H1 (cell line): ENCODE measurements at regions not wholly inside any gene's neighbourhood (a gene's known extent, or its start where the extent isn't known, plus 50 kb on each side); places are given as distances from the start of the nearest gene placed in this dataset.

ENCODE experiments used
- CEBPB ChIP-seq: IDR thresholded peaks from 2 replicates; pipeline ENCODE4 v1.6.1; 2012; ENCODE audit warnings: low read depth, low read length
- FOSL1 ChIP-seq: IDR thresholded peaks from 2 replicates; pipeline ENCODE4 v1.6.1; 2011; ENCODE audit warnings: mild to moderate bottlenecking, low read depth, low read length, moderate library complexity; ENCODE audit not compliant: insufficient read depth
- SP2 ChIP-seq: IDR thresholded peaks from 2 replicates; pipeline ENCODE4 v1.6.1; 2012; ENCODE audit warnings: mild to moderate bottlenecking, low read length, inconsistent platforms
- TAF1 ChIP-seq: IDR thresholded peaks from 2 replicates; pipeline ENCODE4 v1.6.1; 2011; ENCODE audit warnings: mild to moderate bottlenecking, low read depth, low read length
- TEAD4 ChIP-seq: IDR thresholded peaks from 2 replicates; pipeline ENCODE4 v1.6.1; 2012; ENCODE audit warnings: low read depth, low read length, inconsistent platforms, mixed read lengths
- ZNF274 ChIP-seq: IDR thresholded peaks from 2 replicates; pipeline ENCODE4 v1.7.0; 2012; ENCODE audit warnings: low read length, borderline replicate concordance; ENCODE audit errors: extremely low read depth
- TF ChIP-seq, protein P1 (sequence below), 3 experiments: IDR thresholded peaks; 1 replicate in 2 of 3; 2 replicates in 1 of 3; pipeline versions ENCODE4 v1.5.1 to v1.6.1; 2011; ENCODE audit warnings: low read length in 3 of 3, mild to moderate bottlenecking in 3 of 3, inconsistent platforms in 2 of 3, low read depth in 1 of 3, moderate library complexity in 1 of 3; ENCODE audit not compliant: insufficient read depth in 1 of 3; ENCODE audit errors: control extremely low read depth in 1 of 3

DNA sequence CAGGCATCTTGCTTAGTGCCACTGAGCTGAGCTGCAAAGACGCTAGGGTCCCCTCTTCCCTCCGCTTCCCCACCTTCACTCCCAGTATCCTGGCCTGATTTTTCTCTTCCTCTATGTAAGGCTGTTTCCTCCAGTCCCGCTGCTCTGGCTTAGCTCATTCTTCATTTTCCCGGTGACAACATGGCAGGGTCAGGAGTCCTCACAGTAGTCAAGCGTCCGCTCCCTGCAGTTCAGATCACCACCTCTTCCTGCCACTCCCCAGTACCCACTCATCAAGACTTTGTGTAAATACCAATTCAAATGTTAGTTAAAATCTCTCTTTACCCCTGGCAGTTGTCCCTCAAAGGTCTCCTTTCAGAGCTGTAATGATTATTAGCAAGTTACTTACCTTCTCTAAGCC is 650.4 kb upstream of the CELF2 start (continued):
- TF ChIP-seq, protein P1, sequence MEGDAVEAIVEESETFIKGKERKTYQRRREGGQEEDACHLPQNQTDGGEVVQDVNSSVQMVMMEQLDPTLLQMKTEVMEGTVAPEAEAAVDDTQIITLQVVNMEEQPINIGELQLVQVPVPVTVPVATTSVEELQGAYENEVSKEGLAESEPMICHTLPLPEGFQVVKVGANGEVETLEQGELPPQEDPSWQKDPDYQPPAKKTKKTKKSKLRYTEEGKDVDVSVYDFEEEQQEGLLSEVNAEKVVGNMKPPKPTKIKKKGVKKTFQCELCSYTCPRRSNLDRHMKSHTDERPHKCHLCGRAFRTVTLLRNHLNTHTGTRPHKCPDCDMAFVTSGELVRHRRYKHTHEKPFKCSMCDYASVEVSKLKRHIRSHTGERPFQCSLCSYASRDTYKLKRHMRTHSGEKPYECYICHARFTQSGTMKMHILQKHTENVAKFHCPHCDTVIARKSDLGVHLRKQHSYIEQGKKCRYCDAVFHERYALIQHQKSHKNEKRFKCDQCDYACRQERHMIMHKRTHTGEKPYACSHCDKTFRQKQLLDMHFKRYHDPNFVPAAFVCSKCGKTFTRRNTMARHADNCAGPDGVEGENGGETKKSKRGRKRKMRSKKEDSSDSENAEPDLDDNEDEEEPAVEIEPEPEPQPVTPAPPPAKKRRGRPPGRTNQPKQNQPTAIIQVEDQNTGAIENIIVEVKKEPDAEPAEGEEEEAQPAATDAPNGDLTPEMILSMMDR (IDR thresholded peaks at IDR 0.05; ENCODE audit: control extremely low read depth in 1 of 3, insufficient read depth in 1 of 3, low read depth in 1 of 3, low read length in 3 of 3) = no peak
- TF ChIP-seq ZNF274 (no peak), FOSL1 (no peak), TEAD4 (no peak), TAF1 (no peak), CEBPB (no peak), SP2 (no peak)
- TF ChIP-seq, all 59 proteins: peak for 0
